ENCODE measurements at regions not wholly inside any gene's neighbourhood (a gene's known extent, or its start where the extent isn't known, plus 50 kb on each side); places are given as distances from the start of the nearest gene placed in this dataset.

- TF ChIP-seq, protein P1, sequence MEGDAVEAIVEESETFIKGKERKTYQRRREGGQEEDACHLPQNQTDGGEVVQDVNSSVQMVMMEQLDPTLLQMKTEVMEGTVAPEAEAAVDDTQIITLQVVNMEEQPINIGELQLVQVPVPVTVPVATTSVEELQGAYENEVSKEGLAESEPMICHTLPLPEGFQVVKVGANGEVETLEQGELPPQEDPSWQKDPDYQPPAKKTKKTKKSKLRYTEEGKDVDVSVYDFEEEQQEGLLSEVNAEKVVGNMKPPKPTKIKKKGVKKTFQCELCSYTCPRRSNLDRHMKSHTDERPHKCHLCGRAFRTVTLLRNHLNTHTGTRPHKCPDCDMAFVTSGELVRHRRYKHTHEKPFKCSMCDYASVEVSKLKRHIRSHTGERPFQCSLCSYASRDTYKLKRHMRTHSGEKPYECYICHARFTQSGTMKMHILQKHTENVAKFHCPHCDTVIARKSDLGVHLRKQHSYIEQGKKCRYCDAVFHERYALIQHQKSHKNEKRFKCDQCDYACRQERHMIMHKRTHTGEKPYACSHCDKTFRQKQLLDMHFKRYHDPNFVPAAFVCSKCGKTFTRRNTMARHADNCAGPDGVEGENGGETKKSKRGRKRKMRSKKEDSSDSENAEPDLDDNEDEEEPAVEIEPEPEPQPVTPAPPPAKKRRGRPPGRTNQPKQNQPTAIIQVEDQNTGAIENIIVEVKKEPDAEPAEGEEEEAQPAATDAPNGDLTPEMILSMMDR (IDR thresholded peaks at IDR 0.05; ENCODE audit: low read length): no peak
- TF ChIP-seq EZH2phosphoT487 (IDR thresholded peaks at IDR 0.05; ENCODE audit: low read length): no peak
- TF ChIP-seq EZH2 (optimal IDR thresholded peaks at IDR 0.05; ENCODE audit: low read depth, low read length): no peak
These were observed 468.1 kb downstream of the CD83 start for GRCh38 chr6:14585689-14586088.

All from MM.1S (cell line).